HG02852 (cell line): ENCODE measurements at regions not wholly inside any gene's neighbourhood (a gene's known extent, or its start where the extent isn't known, plus 50 kb on each side); places are given as distances from the start of the nearest gene placed in this dataset.

ENCODE experiments used
- ATAC-seq: cut with Tn5 transposase; IDR thresholded peaks from one replicate; pipeline ENCODE4 v1.9.1; 2021; ENCODE audit warnings: mild to moderate bottlenecking, moderate library complexity; ENCODE audit not compliant: unreplicated experiment

DNA sequence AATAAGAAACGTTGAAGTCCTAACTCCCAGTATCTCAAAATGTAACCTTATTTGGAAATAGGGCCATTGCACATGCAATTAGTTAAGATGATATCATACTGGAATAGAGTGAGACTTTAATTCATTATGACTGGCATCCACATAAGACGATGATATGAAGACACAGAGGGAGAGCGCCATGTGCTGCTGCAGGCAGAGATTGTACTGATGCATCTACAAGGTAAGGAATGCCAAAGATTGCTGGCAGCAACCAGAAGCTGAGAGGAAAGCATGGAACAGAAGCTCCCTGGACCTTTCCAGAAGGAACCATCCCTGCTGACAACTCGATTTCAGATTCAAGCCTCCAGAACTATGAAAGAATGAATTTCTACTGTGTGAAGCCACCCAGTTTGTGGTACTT, 697.0 kb upstream of the INTU start:
- ATAC-seq = no peak

GRCh38 chr4:126937342-126937741, 695.4 kb upstream of the INTU start:
- no peak for ATAC-seq

DNA sequence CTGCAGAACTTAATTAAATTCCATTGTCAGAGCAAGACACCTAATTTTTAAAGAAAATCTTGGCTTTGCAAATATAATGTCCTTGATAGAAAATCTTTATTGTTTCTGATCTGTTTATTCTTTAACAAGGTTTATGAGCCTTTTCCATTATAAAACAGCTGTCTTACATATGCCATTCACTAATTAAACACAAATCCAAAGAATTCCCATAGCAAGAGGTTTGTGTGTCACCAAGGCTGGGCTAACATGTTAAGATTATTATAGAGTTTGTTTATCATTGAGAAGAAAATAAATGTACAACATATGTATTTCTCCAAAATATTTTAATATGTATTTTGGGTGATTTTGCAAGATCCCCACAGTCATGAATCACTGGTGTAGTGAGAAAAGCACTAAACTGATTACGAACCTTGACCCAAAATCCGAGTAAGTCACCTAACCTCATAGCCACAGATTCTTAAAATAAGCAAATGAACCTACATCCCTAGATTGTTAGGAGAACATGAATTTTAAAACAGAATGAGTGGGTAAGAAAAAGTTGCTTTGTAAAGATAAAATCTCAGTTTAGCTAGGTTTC, 694.8 kb upstream of the INTU start:
- ATAC-seq = no peak

GRCh38 chr4:126939401-126939800, 693.4 kb upstream of the INTU start:
- ATAC-seq = no peak

GRCh38 chr4:126947536-126947935, 685.2 kb upstream of the INTU start:
- ATAC-seq = no peak

DNA sequence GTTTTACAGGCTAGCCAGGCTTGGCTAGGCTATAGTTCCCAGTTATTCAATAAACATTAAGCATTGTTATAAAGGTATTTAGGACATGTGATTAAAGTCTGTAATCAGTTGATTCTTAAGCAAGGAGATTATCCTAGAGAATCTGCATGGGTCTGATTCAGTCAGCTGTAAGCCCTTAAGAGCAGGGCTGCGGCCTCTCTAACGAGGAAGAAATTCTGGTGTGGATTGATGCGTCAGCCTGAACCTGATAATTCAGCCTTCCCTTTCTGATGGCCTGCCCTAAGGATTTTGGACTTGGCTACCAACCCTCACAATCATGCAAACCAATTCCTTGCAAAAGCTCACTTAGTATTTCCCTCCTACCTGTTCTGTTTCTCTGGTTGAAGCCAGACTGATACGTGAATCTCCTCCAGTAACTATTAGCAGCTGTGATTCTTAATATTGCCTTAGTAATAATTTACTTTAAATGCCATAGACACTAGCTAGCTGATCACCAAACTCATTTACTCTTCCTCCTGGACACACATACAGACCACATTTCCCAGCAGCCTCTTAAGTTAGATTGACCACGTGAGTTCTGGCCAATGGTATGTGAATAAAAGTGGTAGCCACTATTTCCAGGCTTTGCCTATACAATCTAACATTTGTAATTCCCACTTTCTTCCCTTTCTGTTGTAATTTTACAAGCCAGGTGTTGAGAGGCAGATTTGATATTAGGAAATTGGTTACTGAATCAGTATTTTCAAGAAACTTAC, 678.0 kb upstream of the INTU start:
- ATAC-seq = no peak

DNA sequence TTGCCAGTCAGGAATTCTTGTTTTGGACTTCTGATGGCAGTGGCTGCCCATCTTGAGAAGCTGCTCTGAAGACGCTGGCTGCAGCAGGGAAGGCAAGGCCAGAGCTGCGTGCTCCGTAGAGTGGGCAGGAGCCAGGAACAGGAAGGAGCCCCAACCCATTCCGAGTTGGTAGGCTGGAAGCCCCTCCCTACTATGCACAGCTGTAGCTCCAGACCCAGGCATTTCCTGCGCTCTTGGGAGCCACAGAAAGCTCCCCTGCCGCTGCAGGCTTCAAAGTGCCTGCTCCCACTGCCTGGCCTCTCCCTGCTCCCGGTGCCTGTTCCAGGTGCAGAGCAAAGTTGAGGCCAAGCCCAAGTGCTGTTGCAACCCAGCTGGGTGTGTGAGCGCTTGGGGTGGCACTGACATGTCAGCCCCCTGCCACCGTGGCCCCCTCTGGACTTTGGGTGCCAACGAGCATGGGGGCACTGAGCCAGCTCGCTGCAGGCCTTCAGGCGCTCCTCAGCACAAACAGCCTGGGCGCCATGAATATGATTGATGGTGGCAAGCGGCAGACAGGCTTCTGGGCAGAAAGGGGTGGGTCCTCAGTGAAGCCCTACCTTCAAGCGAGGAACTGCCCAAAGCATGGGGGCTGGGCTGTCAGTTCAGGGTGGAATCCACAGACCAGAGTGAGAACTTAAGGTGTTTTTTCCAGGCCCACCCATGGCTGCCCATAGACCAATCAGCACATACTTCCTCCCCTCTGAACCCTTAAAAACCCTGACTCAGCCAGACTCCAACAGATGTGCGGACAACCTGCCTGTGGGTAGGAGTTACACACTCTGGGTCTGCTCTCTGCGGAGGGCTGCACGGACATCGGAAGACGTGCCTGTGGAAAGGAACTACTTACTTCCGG, 677.2 kb upstream of the INTU start:
- no peak for ATAC-seq

- ATAC-seq = no peak
These were observed 676.4 kb upstream of the INTU start for GRCh38 chr4:126956184-126956897.

GRCh38 chr4:126957556-126957955, 675.2 kb upstream of the INTU start:
- ATAC-seq = no peak

DNA sequence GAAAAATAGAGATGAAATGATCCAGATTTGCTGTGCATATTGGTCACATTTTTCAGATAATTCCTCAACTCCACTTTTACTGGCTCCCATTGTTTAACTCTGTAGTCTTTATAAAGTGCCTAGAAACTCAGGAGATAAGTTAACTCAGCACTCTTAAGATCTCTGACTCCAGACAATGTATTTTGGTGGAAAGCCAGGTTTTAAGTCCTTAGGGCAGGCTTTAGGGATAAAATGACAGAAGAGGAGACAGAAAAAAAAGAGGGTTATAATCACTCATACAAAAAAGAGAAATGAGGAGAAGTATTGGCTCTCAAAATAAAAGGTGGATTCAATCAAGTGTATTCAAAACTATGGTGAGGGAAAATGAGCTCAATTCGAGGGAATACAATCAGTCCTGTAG, 674.8 kb upstream of the INTU start:
- ATAC-seq = no peak

- no peak for ATAC-seq
These were observed 674.3 kb upstream of the INTU start for GRCh38 chr4:126958482-126958881.

GRCh38 chr4:126959056-126959745, 673.6 kb upstream of the INTU start:
- ATAC-seq = no peak

DNA sequence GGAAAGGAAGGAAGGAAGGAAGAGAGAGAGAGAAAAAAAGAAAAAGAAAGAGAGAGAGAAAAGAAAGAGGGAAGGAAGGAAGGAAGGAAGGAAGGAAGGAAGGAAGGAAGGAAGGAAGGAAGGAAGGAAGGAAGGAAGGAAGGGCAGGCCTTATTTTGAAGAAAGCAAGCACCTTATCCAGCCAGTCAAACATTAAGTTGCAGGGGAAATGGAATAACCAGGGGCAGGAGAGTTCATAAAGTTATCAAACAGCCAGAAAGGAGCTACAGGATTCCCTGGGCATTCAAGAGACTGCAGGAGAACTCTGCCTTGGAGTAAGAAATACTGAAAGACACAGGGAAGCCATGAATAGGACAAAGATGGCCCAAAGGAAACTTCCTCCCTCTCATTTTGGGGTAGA, 672.0 kb upstream of the INTU start:
- ATAC-seq = no peak

DNA sequence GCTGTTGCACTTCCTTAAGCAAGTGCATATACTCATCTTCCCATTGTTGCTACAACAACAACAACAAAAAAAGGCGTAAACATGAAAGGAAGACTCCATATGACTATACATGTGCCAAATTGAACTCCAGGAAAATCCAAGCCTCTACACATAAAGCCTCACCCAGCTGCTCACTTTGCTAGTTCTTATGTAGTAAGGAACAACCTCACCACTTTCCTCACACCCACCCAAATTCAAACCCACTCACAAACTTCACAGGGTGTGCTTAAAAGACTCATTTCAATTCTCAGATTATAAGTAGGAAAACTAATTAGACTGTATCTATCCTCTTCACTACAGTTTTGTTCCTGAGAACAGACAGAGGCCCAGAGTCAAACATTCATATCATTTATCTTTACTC, 671.1 kb upstream of the INTU start:
- no peak for ATAC-seq

DNA sequence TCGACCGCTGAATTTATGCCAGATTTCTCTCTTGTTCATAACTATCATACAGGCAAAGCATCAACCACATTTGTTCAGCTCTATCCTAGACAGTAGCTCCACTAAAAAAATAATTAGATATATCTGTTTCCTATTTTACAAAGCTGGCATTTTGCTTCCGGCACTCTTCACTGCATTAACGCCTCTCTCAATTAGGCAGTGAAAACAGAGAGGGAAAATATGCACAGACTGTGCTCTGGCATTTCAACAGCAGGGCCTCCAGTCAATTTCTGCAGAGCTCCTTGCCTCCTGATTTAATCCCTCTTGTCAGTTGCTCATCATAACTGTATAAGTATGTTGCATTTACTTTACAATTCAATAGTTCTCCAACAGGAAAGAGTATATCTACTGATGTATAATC, 666.9 kb upstream of the INTU start:
- ATAC-seq = no peak

GRCh38 chr4:126969360-126970235, 663.2 kb upstream of the INTU start:
- ATAC-seq = no peak

GRCh38 chr4:126973201-126973600, 659.6 kb upstream of the INTU start:
- ATAC-seq = no peak

GRCh38 chr4:126976850-126977632, 655.7 kb upstream of the INTU start:
- ATAC-seq = no peak

DNA sequence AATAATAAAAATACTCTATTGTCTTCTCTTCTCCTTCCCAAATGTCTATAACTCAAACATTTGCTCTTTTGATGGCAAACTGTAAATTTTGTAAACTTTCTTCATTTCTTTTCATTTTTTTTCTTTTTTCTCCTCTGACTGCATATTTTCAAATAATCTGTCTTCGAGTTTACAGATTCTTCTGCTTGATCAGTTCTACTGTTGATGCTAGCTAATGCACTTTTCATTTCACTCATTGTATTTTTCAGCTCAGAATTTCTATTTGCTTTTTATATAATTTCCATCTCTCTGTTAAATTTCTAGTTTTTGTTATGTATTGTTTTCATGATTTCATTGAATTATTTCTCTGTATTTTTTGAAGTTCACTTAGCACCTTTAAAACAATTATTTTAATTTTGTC, 646.8 kb upstream of the INTU start:
- no peak for ATAC-seq
